HCT116 (cell line): ENCODE measurements at regions not wholly inside any gene's neighbourhood (a gene's known extent, or its start where the extent isn't known, plus 50 kb on each side); places are given as distances from the start of the nearest gene placed in this dataset.

ENCODE experiments used
- ATAC-seq: fragments of 200-7000 bp; cut with Tn5 transposase; 2 replicates; pipeline ENCODE4 v1.9.1; 2020; ENCODE audit warnings: mild to moderate bottlenecking, moderate library complexity
- BruUV-seq: library from RNA; stranded (reverse); fragments of 400-500 nt; replicated peaks from 2 replicates; lab custom pipeline; 2021; lab: Mats Ljungman, UMichigan
- CTCF ChIA-PET: fragments of 300-600 bp; sonication (Branson Sonifier 250); formaldehyde crosslinking; loops from one replicate; lab custom pipeline; 2021; ENCODE audit warnings: antibody characterized with exemption; lab: Charles Lee
- POLR2A ChIA-PET: fragments of 300-600, 350-600 bp; sonication (Branson Sonifier 250); formaldehyde crosslinking; loops from one replicate; lab custom pipeline; 2021; ENCODE audit warnings: antibody characterized with exemption; lab: Charles Lee
- RAD21 ChIA-PET, 2 experiments: fragments of 300-600 bp; sonication (Branson Sonifier 250); formaldehyde crosslinking; loops; one replicate each; lab custom pipeline; 2023; ENCODE audit warnings: low total read pairs in 2 of 2; ENCODE audit not compliant: uncharacterized antibody in 2 of 2, unreplicated experiment in 2 of 2, low non-redundant PET in 1 of 2; lab: Charles Lee
- DNase-seq: peaks from one replicate; pipeline ENCODE4 v3.0.0-alpha.2; 2010; ENCODE audit warnings: low read depth, low spot score
- H2AFZ ChIP-seq: fragments of 200-600 bp; shearing (Covaris generic), sonication (generic); 2 replicates; pipeline ENCODE4 v1.6.1; 2017; ENCODE audit warnings: low read depth, mixed run types, mixed read lengths, antibody characterized with exemption, low read length; ENCODE audit not compliant: poor library complexity, severe bottlenecking
- H3K27ac ChIP-seq: 2 replicates; pipeline ENCODE4 v1.5.1; 2012; ENCODE audit warnings: low read depth, low read length
- H3K27me3 ChIP-seq: fragments of 200-600 bp; sonication (generic); 2 replicates; pipeline ENCODE4 v1.6.1; 2016; ENCODE audit warnings: mixed run types, low read length, mixed read lengths; ENCODE audit not compliant: insufficient read depth
- H3K36me3 ChIP-seq, 2 experiments: fragments of 200-500 bp in 1 of 2; fragments of 200-600 bp in 1 of 2; sonication (Bioruptor generic) in 1 of 2; sonication (generic) in 1 of 2; 2 replicates each; pipeline versions ENCODE4 v1.5.1 to v1.6.1; 2014 to 2016; ENCODE audit warnings: low read length in 2 of 2, inconsistent platforms in 1 of 2, mixed read lengths in 1 of 2, mixed run types in 1 of 2; ENCODE audit not compliant: insufficient read depth in 2 of 2, control insufficient read depth in 1 of 2
- H3K4me1 ChIP-seq, 2 experiments: fragments of 200-600 bp in 1 of 2; sonication (generic) in 1 of 2; 2 replicates each; pipeline versions ENCODE4 v1.5.1 to v1.6.1; 2012 to 2017; ENCODE audit warnings: low read length in 2 of 2, inconsistent platforms in 1 of 2, mild to moderate bottlenecking in 1 of 2, mixed read lengths in 1 of 2, mixed run types in 1 of 2, moderate library complexity in 1 of 2; ENCODE audit not compliant: insufficient read depth in 2 of 2, control insufficient read depth in 1 of 2
- H3K4me2 ChIP-seq: fragments of 200-600 bp; sonication (generic); 2 replicates; pipeline ENCODE4 v1.6.1; 2017; ENCODE audit warnings: mixed run types, low read length, mixed read lengths
- H3K4me3 ChIP-seq, 2 experiments: fragments of 200-600 bp in 1 of 2; sonication (generic) in 1 of 2; replicated peaks in 1 of 2; 2 replicates each; pipeline ENCODE4 v1.5.1; 2011 to 2016; ENCODE audit warnings: low read length in 2 of 2, control low read depth in 1 of 2, low read depth in 1 of 2, mild to moderate bottlenecking in 1 of 2, mixed read lengths in 1 of 2, mixed run types in 1 of 2
- H3K79me2 ChIP-seq: fragments of 200-600 bp; sonication (generic); 2 replicates; pipeline ENCODE4 v1.6.1; 2017; ENCODE audit warnings: mild to moderate bottlenecking, mixed run types, low read length, moderate library complexity, mixed read lengths; ENCODE audit not compliant: insufficient read depth
- H3K9ac ChIP-seq: fragments of 200-600 bp; sonication (generic); 2 replicates; pipeline ENCODE4 v1.6.1; 2016; ENCODE audit warnings: low read length, mixed read lengths
- H3K9me2 ChIP-seq: fragments of 200-600 bp; sonication (generic), shearing (Covaris generic); 2 replicates; pipeline ENCODE4 v1.6.1; 2017; ENCODE audit warnings: mixed run types, mild to moderate bottlenecking, moderate library complexity; ENCODE audit not compliant: insufficient read depth
- H3K9me3 ChIP-seq, 2 experiments: fragments of 200-500 bp in 1 of 2; fragments of 200-600 bp in 1 of 2; sonication (Bioruptor generic) in 1 of 2; sonication (generic) in 1 of 2; 2 replicates each; pipeline ENCODE4 v1.6.1; 2014 to 2017; ENCODE audit warnings: low read length in 2 of 2, mixed read lengths in 2 of 2, inconsistent platforms in 1 of 2, low read depth in 1 of 2, mild to moderate bottlenecking in 1 of 2, mixed run types in 1 of 2, moderate library complexity in 1 of 2; ENCODE audit not compliant: control insufficient read depth in 1 of 2, insufficient read depth in 1 of 2
- H4K20me1 ChIP-seq: fragments of 200-600 bp; sonication (generic), shearing (Covaris generic); 2 replicates; pipeline ENCODE4 v1.6.1; 2017; ENCODE audit warnings: mixed run types, mild to moderate bottlenecking, moderate library complexity; ENCODE audit not compliant: insufficient read depth
- JUND ChIP-seq: IDR thresholded peaks from 2 replicates; pipeline ENCODE4 v1.6.1; 2012
- POLR2AphosphoS5 ChIP-seq: IDR thresholded peaks from 2 replicates; pipeline ENCODE4 v1.6.1; 2011; ENCODE audit warnings: mild to moderate bottlenecking, low read depth, low read length, moderate library complexity
- SIN3A ChIP-seq: IDR thresholded peaks from 2 replicates; pipeline ENCODE4 v1.6.1; 2012; ENCODE audit warnings: low read depth
- ZFX ChIP-seq: fragments of 450-650 bp; IDR thresholded peaks from 2 replicates; pipeline ENCODE4 v1.6.1; 2017
- intact Hi-C: fragments of 100-400 bp; cut with micrococcal nuclease; formaldehyde crosslinking; loops from 2 replicates; pipeline ENCODE4 v1.10.0; 2022
- TF ChIP-seq, protein P1 (sequence below): IDR thresholded peaks from 2 replicates; pipeline ENCODE4 v1.6.1; 2012
- TF ChIP-seq, protein P2 (sequence below), 3 experiments: fragments of 200-600 bp in 1 of 3; sonication (generic) in 1 of 3; IDR thresholded peaks in 2 of 3; conservative IDR thresholded peaks in 1 of 3; 2 replicates each; pipeline ENCODE4 v1.5.1; 2012 to 2017; ENCODE audit warnings: low read depth in 2 of 3, low read length in 2 of 3, antibody characterized with exemption in 1 of 3, borderline replicate concordance in 1 of 3, control low read depth in 1 of 3, mild to moderate bottlenecking in 1 of 3, mixed read lengths in 1 of 3, mixed run types in 1 of 3, moderate library complexity in 1 of 3; ENCODE audit not compliant: insufficient read depth in 1 of 3
- TF ChIP-seq, protein P3 (sequence below): IDR thresholded peaks from 2 replicates; pipeline ENCODE4 v1.6.1; 2011; ENCODE audit warnings: mild to moderate bottlenecking, low read length, moderate library complexity; ENCODE audit not compliant: insufficient replicate concordance; ENCODE audit errors: extremely low read depth

DNA sequence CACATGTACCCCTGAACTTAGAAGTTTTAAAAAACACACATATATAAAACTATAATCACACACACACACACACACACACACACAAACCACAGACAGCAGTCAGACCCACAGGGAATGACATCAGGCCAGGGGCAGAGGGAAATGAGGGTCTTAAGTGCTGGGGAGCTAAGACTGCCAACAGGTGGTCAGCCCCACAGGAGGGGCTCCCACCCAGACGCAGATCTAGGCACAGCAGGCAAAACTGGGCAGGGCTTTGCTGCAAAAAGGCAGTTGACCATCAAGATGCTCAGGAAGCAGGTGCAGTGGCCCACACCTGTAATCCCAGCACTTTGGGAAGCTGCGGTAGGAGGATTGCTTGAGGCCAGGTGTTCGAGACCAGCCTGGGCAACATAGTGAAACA, 121.0 kb upstream of the LSM14A start:
- RAD21 ChIA-PET: no interaction called here
- POLR2A ChIA-PET: no interaction called here
- ATAC-seq (no peak), DNase-seq (no peak)
- Histone ChIP-seq H4K20me1 (no peaks in the 10 kb centered on the region), H3K4me1 (no peaks in the 10 kb centered on the region), H3K36me3 (no peaks in the 10 kb centered on the region), H3K4me3 (no peak overlapping the region), H3K9ac (no peak overlapping the region), H3K4me2 (no peak overlapping the region), H2AFZ (no peak overlapping the region), H3K9me2 (no peaks in the 10 kb centered on the region), H3K27me3 (no peaks in the 10 kb centered on the region), H3K27ac (no peak overlapping the region), H3K79me2 (no peaks in the 10 kb centered on the region), H3K9me3 (no peaks in the 10 kb centered on the region)
- TF ChIP-seq, protein P1, sequence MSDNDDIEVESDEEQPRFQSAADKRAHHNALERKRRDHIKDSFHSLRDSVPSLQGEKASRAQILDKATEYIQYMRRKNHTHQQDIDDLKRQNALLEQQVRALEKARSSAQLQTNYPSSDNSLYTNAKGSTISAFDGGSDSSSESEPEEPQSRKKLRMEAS: no peak
- TF ChIP-seq ZFX (no peak), JUND (no peak), POLR2AphosphoS5 (no peak), SIN3A (no peak)
- TF ChIP-seq, protein P2, sequence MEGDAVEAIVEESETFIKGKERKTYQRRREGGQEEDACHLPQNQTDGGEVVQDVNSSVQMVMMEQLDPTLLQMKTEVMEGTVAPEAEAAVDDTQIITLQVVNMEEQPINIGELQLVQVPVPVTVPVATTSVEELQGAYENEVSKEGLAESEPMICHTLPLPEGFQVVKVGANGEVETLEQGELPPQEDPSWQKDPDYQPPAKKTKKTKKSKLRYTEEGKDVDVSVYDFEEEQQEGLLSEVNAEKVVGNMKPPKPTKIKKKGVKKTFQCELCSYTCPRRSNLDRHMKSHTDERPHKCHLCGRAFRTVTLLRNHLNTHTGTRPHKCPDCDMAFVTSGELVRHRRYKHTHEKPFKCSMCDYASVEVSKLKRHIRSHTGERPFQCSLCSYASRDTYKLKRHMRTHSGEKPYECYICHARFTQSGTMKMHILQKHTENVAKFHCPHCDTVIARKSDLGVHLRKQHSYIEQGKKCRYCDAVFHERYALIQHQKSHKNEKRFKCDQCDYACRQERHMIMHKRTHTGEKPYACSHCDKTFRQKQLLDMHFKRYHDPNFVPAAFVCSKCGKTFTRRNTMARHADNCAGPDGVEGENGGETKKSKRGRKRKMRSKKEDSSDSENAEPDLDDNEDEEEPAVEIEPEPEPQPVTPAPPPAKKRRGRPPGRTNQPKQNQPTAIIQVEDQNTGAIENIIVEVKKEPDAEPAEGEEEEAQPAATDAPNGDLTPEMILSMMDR (IDR thresholded peaks at IDR 0.05 in 2 of 3, conservative IDR thresholded peaks at IDR 0.05 in 1 of 3; ENCODE audit: borderline replicate concordance in 1 of 3, insufficient read depth in 1 of 3, low read depth in 2 of 3, low read length in 2 of 3): no peak
- TF ChIP-seq, protein P3, sequence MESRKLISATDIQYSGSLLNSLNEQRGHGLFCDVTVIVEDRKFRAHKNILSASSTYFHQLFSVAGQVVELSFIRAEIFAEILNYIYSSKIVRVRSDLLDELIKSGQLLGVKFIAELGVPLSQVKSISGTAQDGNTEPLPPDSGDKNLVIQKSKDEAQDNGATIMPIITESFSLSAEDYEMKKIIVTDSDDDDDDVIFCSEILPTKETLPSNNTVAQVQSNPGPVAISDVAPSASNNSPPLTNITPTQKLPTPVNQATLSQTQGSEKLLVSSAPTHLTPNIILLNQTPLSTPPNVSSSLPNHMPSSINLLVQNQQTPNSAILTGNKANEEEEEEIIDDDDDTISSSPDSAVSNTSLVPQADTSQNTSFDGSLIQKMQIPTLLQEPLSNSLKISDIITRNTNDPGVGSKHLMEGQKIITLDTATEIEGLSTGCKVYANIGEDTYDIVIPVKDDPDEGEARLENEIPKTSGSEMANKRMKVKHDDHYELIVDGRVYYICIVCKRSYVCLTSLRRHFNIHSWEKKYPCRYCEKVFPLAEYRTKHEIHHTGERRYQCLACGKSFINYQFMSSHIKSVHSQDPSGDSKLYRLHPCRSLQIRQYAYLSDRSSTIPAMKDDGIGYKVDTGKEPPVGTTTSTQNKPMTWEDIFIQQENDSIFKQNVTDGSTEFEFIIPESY: no peak
- CTCF ChIA-PET: interaction anchor here (2.2 kb wide), 1 partner anchor 9 kb away, joined by 8 read pairs; no protein-coding TSS in a partner anchor
- no TSS peak for BruUV-seq
- intact Hi-C loops: no loop called here
